ENCODE measurements at regions not wholly inside any gene's neighbourhood (a gene's known extent, or its start where the extent isn't known, plus 50 kb on each side); places are given as distances from the start of the nearest gene placed in this dataset.

GRCh38 chr10:109022417-109023049, 900.8 kb downstream of the XPNPEP1 start:
- in situ Hi-C loops (cut with MboI; ENCODE audit: low pct_unique_long_range_greater_than_20kb, low sequenced_read_pairs, unreplicated experiment), result no loop called here
- TF ChIP-seq CTCF (IDR thresholded peaks at IDR 0.05; ENCODE audit: extremely low read depth, insufficient read depth, missing control alignments), result no peak
- DNase-seq (ENCODE audit: low spot score), result no peak

GRCh38 chr10:109019001-109019424, 904.3 kb downstream of the XPNPEP1 start:
- no peak for DNase-seq (ENCODE audit: low spot score)
- peak; percentile 22 for TF ChIP-seq CTCF (IDR thresholded peaks at IDR 0.05; ENCODE audit: extremely low read depth, insufficient read depth, missing control alignments)
- in situ Hi-C loops (cut with MboI; ENCODE audit: low pct_unique_long_range_greater_than_20kb, low sequenced_read_pairs, unreplicated experiment), result no loop called here

- no peak for DNase-seq (ENCODE audit: low spot score)
- in situ Hi-C loops (cut with MboI; ENCODE audit: low pct_unique_long_range_greater_than_20kb, low sequenced_read_pairs, unreplicated experiment), result no loop called here
- no peak for TF ChIP-seq CTCF (IDR thresholded peaks at IDR 0.05; ENCODE audit: extremely low read depth, insufficient read depth, missing control alignments)
Measured at GRCh38 chr10:109007514-109007913, 915.8 kb downstream of the XPNPEP1 start.

- in situ Hi-C loops (cut with MboI; ENCODE audit: low pct_unique_long_range_greater_than_20kb, low sequenced_read_pairs, unreplicated experiment), result no loop called here
- DNase-seq (ENCODE audit: low spot score), result no peak
- TF ChIP-seq CTCF (IDR thresholded peaks at IDR 0.05; ENCODE audit: extremely low read depth, insufficient read depth, missing control alignments), result no peak
Measured at GRCh38 chr10:108990441-108990840, 932.9 kb downstream of the XPNPEP1 start.

GRCh38 chr10:108989976-108990375, 933.3 kb downstream of the XPNPEP1 start:
- in situ Hi-C loops (cut with MboI; ENCODE audit: low pct_unique_long_range_greater_than_20kb, low sequenced_read_pairs, unreplicated experiment), result no loop called here
- DNase-seq (ENCODE audit: low spot score), result no peak
- no peak for TF ChIP-seq CTCF (IDR thresholded peaks at IDR 0.05; ENCODE audit: extremely low read depth, insufficient read depth, missing control alignments)

GRCh38 chr10:108982159-108982558, 941.2 kb downstream of the XPNPEP1 start:
- no peak for TF ChIP-seq CTCF (IDR thresholded peaks at IDR 0.05; ENCODE audit: extremely low read depth, insufficient read depth, missing control alignments)
- in situ Hi-C loops (cut with MboI; ENCODE audit: low pct_unique_long_range_greater_than_20kb, low sequenced_read_pairs, unreplicated experiment), result no loop called here
- no peak for DNase-seq (ENCODE audit: low spot score)
